ENCODE measurements at regions not wholly inside any gene's neighbourhood (a gene's known extent, or its start where the extent isn't known, plus 50 kb on each side); places are given as distances from the start of the nearest gene placed in this dataset.

GRCh38 chr2:234788841-234789240, 163.0 kb upstream of the SH3BP4 start:
- no peak for TF ChIP-seq REST (IDR thresholded peaks at IDR 0.05; ENCODE audit: low read depth)
- no peak for TF ChIP-seq RAD21 (IDR thresholded peaks at IDR 0.05; ENCODE audit: low read depth)
- no peak for TF ChIP-seq TAF1 (IDR thresholded peaks at IDR 0.05; ENCODE audit: low read depth)
- TF ChIP-seq TEAD4 (IDR thresholded peaks at IDR 0.05): no peak
- no peak for TF ChIP-seq USF1 (IDR thresholded peaks at IDR 0.05)
- no peak for TF ChIP-seq CREB1 (IDR thresholded peaks at IDR 0.05; ENCODE audit: low read depth)
- TF ChIP-seq FOXM1 (IDR thresholded peaks at IDR 0.05; ENCODE audit: borderline replicate concordance, low read depth): no peak
- TF ChIP-seq, protein P1, sequence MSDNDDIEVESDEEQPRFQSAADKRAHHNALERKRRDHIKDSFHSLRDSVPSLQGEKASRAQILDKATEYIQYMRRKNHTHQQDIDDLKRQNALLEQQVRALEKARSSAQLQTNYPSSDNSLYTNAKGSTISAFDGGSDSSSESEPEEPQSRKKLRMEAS (IDR thresholded peaks at IDR 0.05): no peak
- no peak for TF ChIP-seq YY1 (IDR thresholded peaks at IDR 0.05; ENCODE audit: low read depth)
- TF ChIP-seq TCF12 (IDR thresholded peaks at IDR 0.05; ENCODE audit: low read depth): no peak
- no peak for TF ChIP-seq EGR1 (IDR thresholded peaks at IDR 0.05)
- TF ChIP-seq ZBTB7A (IDR thresholded peaks at IDR 0.05; ENCODE audit: low read depth): no peak
- TF ChIP-seq CEBPB (IDR thresholded peaks at IDR 0.05): no peak
- TF ChIP-seq EP300 (IDR thresholded peaks at IDR 0.05; ENCODE audit: borderline replicate concordance): no peak
- TF ChIP-seq NFIC (IDR thresholded peaks at IDR 0.05): no peak

DNA sequence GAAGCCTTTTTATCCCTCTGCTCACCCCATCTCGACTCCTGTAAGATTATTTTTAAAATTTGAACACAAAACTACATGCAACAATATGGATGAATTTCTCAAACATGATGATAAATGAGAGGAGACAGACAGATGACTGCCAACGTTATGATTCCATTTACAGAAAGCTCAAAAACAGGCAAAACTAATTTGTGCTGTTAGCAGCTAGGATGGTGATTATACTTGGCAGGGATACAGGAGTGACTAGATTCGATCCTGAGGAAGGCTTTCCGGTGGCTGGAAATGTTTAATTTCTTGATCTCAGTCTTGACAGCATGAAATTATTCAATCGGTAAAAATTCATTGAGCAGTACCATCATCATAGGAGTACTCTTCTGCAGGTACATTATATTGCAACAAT, 163.4 kb upstream of the SH3BP4 start:
- no peak for TF ChIP-seq CREB1 (IDR thresholded peaks at IDR 0.05; ENCODE audit: low read depth)
- no peak for TF ChIP-seq EP300 (IDR thresholded peaks at IDR 0.05; ENCODE audit: borderline replicate concordance)
- no peak for TF ChIP-seq CEBPB (IDR thresholded peaks at IDR 0.05)
- TF ChIP-seq, protein P1 (IDR thresholded peaks at IDR 0.05): no peak
- no peak for TF ChIP-seq FOXM1 (IDR thresholded peaks at IDR 0.05; ENCODE audit: borderline replicate concordance, low read depth)
- TF ChIP-seq NFIC (IDR thresholded peaks at IDR 0.05): no peak
- TF ChIP-seq TAF1 (IDR thresholded peaks at IDR 0.05; ENCODE audit: low read depth): no peak
- TF ChIP-seq YY1 (IDR thresholded peaks at IDR 0.05; ENCODE audit: low read depth): no peak
- no peak for TF ChIP-seq ZBTB7A (IDR thresholded peaks at IDR 0.05; ENCODE audit: low read depth)
- TF ChIP-seq TCF12 (IDR thresholded peaks at IDR 0.05; ENCODE audit: low read depth): no peak
- TF ChIP-seq EGR1 (IDR thresholded peaks at IDR 0.05): no peak
- TF ChIP-seq RAD21 (IDR thresholded peaks at IDR 0.05; ENCODE audit: low read depth): no peak
- no peak for TF ChIP-seq USF1 (IDR thresholded peaks at IDR 0.05)
- no peak for TF ChIP-seq TEAD4 (IDR thresholded peaks at IDR 0.05)
- no peak for TF ChIP-seq REST (IDR thresholded peaks at IDR 0.05; ENCODE audit: low read depth)

- no peak for TF ChIP-seq FOXM1 (IDR thresholded peaks at IDR 0.05; ENCODE audit: borderline replicate concordance, low read depth)
- no peak for TF ChIP-seq EP300 (IDR thresholded peaks at IDR 0.05; ENCODE audit: borderline replicate concordance)
- TF ChIP-seq RAD21 (IDR thresholded peaks at IDR 0.05; ENCODE audit: low read depth): no peak
- TF ChIP-seq YY1 (IDR thresholded peaks at IDR 0.05; ENCODE audit: low read depth): no peak
- TF ChIP-seq CEBPB (IDR thresholded peaks at IDR 0.05): no peak
- TF ChIP-seq ZBTB7A (IDR thresholded peaks at IDR 0.05; ENCODE audit: low read depth): no peak
- no peak for TF ChIP-seq TEAD4 (IDR thresholded peaks at IDR 0.05)
- TF ChIP-seq, protein P1 (IDR thresholded peaks at IDR 0.05): no peak
- no peak for TF ChIP-seq EGR1 (IDR thresholded peaks at IDR 0.05)
- TF ChIP-seq REST (IDR thresholded peaks at IDR 0.05; ENCODE audit: low read depth): no peak
- TF ChIP-seq USF1 (IDR thresholded peaks at IDR 0.05): no peak
- TF ChIP-seq CREB1 (IDR thresholded peaks at IDR 0.05; ENCODE audit: low read depth): no peak
- TF ChIP-seq TAF1 (IDR thresholded peaks at IDR 0.05; ENCODE audit: low read depth): no peak
- no peak for TF ChIP-seq NFIC (IDR thresholded peaks at IDR 0.05)
- no peak for TF ChIP-seq TCF12 (IDR thresholded peaks at IDR 0.05; ENCODE audit: low read depth)
Measured at GRCh38 chr2:234787114-234787513, 164.7 kb upstream of the SH3BP4 start.
